GM23338 (cell line): ENCODE measurements at regions not wholly inside any gene's neighbourhood (a gene's known extent, or its start where the extent isn't known, plus 50 kb on each side); places are given as distances from the start of the nearest gene placed in this dataset.

ENCODE experiments used
- ATAC-seq: fragments of 200-7000 bp; cut with Tn5 transposase; 3 replicates; pipeline ENCODE4 v1.9.1; 2020
- DNase-seq: peaks from one replicate; pipeline ENCODE4 v3.0.0-alpha.2; 2015; ENCODE audit warnings: low spot score
- H2AFZ ChIP-seq: fragments of 200-600 bp; sonication (generic); 2 replicates; pipeline ENCODE4 v1.8.0; 2016; ENCODE audit warnings: antibody characterized with exemption, mild to moderate bottlenecking, moderate library complexity
- H3F3A ChIP-seq: fragments of 200-600 bp; sonication (generic); replicated peaks from 2 replicates; pipeline ENCODE4 v1.8.0; 2017; ENCODE audit warnings: antibody characterized with exemption, mixed run types, low read depth
- H3K27ac ChIP-seq: fragments of 200-600 bp; sonication (generic); 2 replicates; pipeline ENCODE4 v1.6.1; 2016; ENCODE audit warnings: low read depth
- H3K27me3 ChIP-seq: fragments of 200-600 bp; sonication (generic); 2 replicates; pipeline ENCODE4 v1.8.0; 2016; ENCODE audit warnings: mild to moderate bottlenecking, mixed run types, moderate library complexity; ENCODE audit not compliant: insufficient read depth
- H3K36me3 ChIP-seq: fragments of 200-600 bp; sonication (generic); 2 replicates; pipeline ENCODE4 v1.8.0; 2016; ENCODE audit warnings: mild to moderate bottlenecking; ENCODE audit not compliant: insufficient read depth
- H3K4me1 ChIP-seq: fragments of 200-600 bp; sonication (generic); 2 replicates; pipeline ENCODE4 v1.8.0; 2016; ENCODE audit warnings: mild to moderate bottlenecking, moderate library complexity; ENCODE audit not compliant: insufficient read depth
- H3K4me2 ChIP-seq: fragments of 200-600 bp; sonication (generic); 2 replicates; pipeline ENCODE4 v1.7.1; 2017; ENCODE audit warnings: mixed run types
- H3K4me3 ChIP-seq: fragments of 200-600 bp; sonication (generic); 2 replicates; pipeline ENCODE4 v1.6.1; 2016; ENCODE audit warnings: mixed run types
- H3K79me2 ChIP-seq: fragments of 200-600 bp; sonication (generic); replicated peaks from 2 replicates; pipeline ENCODE4 v1.8.0; 2017; ENCODE audit warnings: mild to moderate bottlenecking; ENCODE audit not compliant: insufficient read depth
- H3K9me2 ChIP-seq: fragments of 200-600 bp; sonication (generic); 2 replicates; pipeline ENCODE4 v1.8.0; 2017; ENCODE audit not compliant: insufficient read depth
- H4K20me1 ChIP-seq: fragments of 200-600 bp; sonication (generic); replicated peaks from 2 replicates; pipeline ENCODE4 v1.8.0; 2017; ENCODE audit warnings: mild to moderate bottlenecking; ENCODE audit not compliant: insufficient read depth
- H3K27ac Mint-ChIP-seq: 2 replicates; pipeline ENCODE4 v1.8.0; 2020; ENCODE audit warnings: inconsistent platforms, mild to moderate bottlenecking, moderate library complexity, mixed read lengths
- H3K27me3 Mint-ChIP-seq: 3 replicates; pipeline ENCODE4 v1.8.0; 2022; ENCODE audit warnings: low read depth, mild to moderate bottlenecking, moderate library complexity, mixed read lengths, inconsistent platforms; ENCODE audit not compliant: insufficient read depth, poor library complexity
- H3K36me3 Mint-ChIP-seq: 3 replicates; pipeline ENCODE4 v1.8.0; 2021; ENCODE audit warnings: low read depth, mild to moderate bottlenecking, inconsistent platforms, moderate library complexity, mixed read lengths
- H3K4me1 Mint-ChIP-seq: 3 replicates; pipeline ENCODE4 v1.8.0; 2020; ENCODE audit warnings: mild to moderate bottlenecking, inconsistent platforms, mixed read lengths
- H3K4me3 Mint-ChIP-seq: 3 replicates; pipeline ENCODE4 v1.8.0; 2021; ENCODE audit warnings: moderate library complexity, mild to moderate bottlenecking, inconsistent platforms, mixed read lengths
- H3K9me3 Mint-ChIP-seq: 3 replicates; pipeline ENCODE4 v1.8.0; 2020; ENCODE audit warnings: moderate library complexity, mild to moderate bottlenecking, inconsistent platforms, mixed read lengths
- CREB1 ChIP-seq: fragments of 250-450 bp; sonication (Bioruptor Pico); IDR thresholded peaks from 2 replicates; pipeline ENCODE4 v1.5.0; 2020; ENCODE audit warnings: low read depth, mild to moderate bottlenecking, moderate library complexity
- EZH2 ChIP-seq: fragments of 200-600 bp; sonication (generic); IDR thresholded peaks from one replicate; pipeline ENCODE4 v1.8.0; 2017; ENCODE audit warnings: antibody characterized with exemption, mild to moderate bottlenecking, low read depth; ENCODE audit not compliant: unreplicated experiment
- EZH2phosphoT487 ChIP-seq: fragments of 200-600 bp; sonication (generic); IDR thresholded peaks from one replicate; pipeline ENCODE4 v1.8.1; 2018; ENCODE audit warnings: antibody characterized with exemption; ENCODE audit not compliant: unreplicated experiment
- JUNB ChIP-seq: IDR thresholded peaks from one replicate; pipeline ENCODE4 v1.6.1; 2016; ENCODE audit warnings: antibody characterized with exemption; ENCODE audit not compliant: unreplicated experiment
- NANOG ChIP-seq: IDR thresholded peaks from 2 replicates; pipeline ENCODE4 v1.6.1; 2016; ENCODE audit warnings: antibody characterized with exemption, borderline replicate concordance
- POLR2AphosphoS5 ChIP-seq: IDR thresholded peaks from 2 replicates; pipeline ENCODE4 v1.6.1; 2016; ENCODE audit warnings: antibody characterized with exemption, low read depth
- STAT1 ChIP-seq: IDR thresholded peaks from one replicate; pipeline ENCODE4 v1.6.1; 2016; ENCODE audit warnings: antibody characterized with exemption; ENCODE audit not compliant: unreplicated experiment
- ZNF114 ChIP-seq: fragments of 250-450 bp; sonication (Bioruptor Pico); IDR thresholded peaks from 2 replicates; pipeline ENCODE4 v1.5.0; 2020; ENCODE audit warnings: mild to moderate bottlenecking, moderate library complexity
- ZNF331 ChIP-seq: fragments of 250-450 bp; sonication (Bioruptor Pico); IDR thresholded peaks from 2 replicates; pipeline ENCODE4 v1.5.0; 2020; ENCODE audit warnings: low read depth, mild to moderate bottlenecking, moderate library complexity
- TF ChIP-seq, protein P1 (sequence below): IDR thresholded peaks from 2 replicates; pipeline ENCODE4 v1.6.1; 2016; ENCODE audit warnings: antibody characterized with exemption
- TF ChIP-seq, protein P2 (sequence below): IDR thresholded peaks from one replicate; pipeline ENCODE4 v1.6.1; 2018; ENCODE audit warnings: antibody characterized with exemption; ENCODE audit not compliant: unreplicated experiment
- TF ChIP-seq, protein P3 (sequence below): fragments of 250-450 bp; sonication (Bioruptor Pico); IDR thresholded peaks from 2 replicates; pipeline ENCODE4 v1.5.0; 2020; ENCODE audit warnings: mild to moderate bottlenecking, moderate library complexity
- TF ChIP-seq, protein P4 (sequence below), 2 experiments: fragments of 200-600 bp in 1 of 2; sonication (generic) in 1 of 2; conservative IDR thresholded peaks; 2 replicates each; pipeline versions ENCODE4 v1.5.1 to v1.6.1; 2016 to 2017; ENCODE audit warnings: antibody characterized with exemption in 2 of 2, low read depth in 2 of 2, mild to moderate bottlenecking in 2 of 2, moderate library complexity in 1 of 2

DNA sequence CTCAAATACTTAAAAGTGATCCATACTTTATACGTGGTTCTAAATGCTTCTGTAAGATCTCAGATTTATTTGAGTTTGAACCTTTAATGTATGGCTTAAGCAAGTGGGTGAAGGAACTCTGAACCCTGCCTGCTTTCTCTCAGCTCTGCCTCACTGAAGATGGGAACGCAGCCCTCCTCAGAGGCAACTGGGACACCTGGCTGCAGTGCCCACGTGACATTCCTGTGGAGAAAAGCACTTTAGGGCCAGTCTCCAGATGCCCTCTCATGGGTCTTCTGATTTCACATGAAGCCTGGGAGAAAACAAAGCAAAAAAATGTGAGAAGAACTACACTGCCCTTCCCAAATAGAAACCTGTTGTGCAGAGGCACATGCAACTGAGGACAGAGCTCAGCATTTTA is 242.6 kb upstream of the ANKRD30A start:
- Histone ChIP-seq H4K20me1 (no peaks in the 10 kb centered on the region), H3K79me2 (no peaks in the 10 kb centered on the region), H3K27ac (no peak overlapping the region), H3K4me2 (no peak overlapping the region), H3K4me1 (no peaks in the 10 kb centered on the region), H3K4me3 (no peak overlapping the region), H3F3A (no peaks in the 10 kb centered on the region), H3K9me2 (no peaks in the 10 kb centered on the region), H3K27me3 (no peaks in the 10 kb centered on the region), H2AFZ (no peak overlapping the region), H3K36me3 (no peaks in the 10 kb centered on the region)
- Mint-ChIP-seq H3K4me1 (no peaks in the 10 kb centered on the region; the same call in 2 of the 3 replicates), H3K27me3 (peaks cover 3% of the 10 kb centered on the region), H3K36me3 (no peaks in the 10 kb centered on the region), H3K9me3 (peaks cover 12% of the 10 kb centered on the region; the same call in 2 of the 3 replicates), H3K4me3 (no peak overlapping the region), H3K27ac (no peak overlapping the region)
- TF ChIP-seq, protein P1, sequence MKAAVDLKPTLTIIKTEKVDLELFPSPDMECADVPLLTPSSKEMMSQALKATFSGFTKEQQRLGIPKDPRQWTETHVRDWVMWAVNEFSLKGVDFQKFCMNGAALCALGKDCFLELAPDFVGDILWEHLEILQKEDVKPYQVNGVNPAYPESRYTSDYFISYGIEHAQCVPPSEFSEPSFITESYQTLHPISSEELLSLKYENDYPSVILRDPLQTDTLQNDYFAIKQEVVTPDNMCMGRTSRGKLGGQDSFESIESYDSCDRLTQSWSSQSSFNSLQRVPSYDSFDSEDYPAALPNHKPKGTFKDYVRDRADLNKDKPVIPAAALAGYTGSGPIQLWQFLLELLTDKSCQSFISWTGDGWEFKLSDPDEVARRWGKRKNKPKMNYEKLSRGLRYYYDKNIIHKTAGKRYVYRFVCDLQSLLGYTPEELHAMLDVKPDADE = no peak
- no peak for TF ChIP-seq POLR2AphosphoS5
- no peak for TF ChIP-seq CREB1 (CRISPR knock-in tag)
- no peak for TF ChIP-seq EZH2
- TF ChIP-seq, protein P2, sequence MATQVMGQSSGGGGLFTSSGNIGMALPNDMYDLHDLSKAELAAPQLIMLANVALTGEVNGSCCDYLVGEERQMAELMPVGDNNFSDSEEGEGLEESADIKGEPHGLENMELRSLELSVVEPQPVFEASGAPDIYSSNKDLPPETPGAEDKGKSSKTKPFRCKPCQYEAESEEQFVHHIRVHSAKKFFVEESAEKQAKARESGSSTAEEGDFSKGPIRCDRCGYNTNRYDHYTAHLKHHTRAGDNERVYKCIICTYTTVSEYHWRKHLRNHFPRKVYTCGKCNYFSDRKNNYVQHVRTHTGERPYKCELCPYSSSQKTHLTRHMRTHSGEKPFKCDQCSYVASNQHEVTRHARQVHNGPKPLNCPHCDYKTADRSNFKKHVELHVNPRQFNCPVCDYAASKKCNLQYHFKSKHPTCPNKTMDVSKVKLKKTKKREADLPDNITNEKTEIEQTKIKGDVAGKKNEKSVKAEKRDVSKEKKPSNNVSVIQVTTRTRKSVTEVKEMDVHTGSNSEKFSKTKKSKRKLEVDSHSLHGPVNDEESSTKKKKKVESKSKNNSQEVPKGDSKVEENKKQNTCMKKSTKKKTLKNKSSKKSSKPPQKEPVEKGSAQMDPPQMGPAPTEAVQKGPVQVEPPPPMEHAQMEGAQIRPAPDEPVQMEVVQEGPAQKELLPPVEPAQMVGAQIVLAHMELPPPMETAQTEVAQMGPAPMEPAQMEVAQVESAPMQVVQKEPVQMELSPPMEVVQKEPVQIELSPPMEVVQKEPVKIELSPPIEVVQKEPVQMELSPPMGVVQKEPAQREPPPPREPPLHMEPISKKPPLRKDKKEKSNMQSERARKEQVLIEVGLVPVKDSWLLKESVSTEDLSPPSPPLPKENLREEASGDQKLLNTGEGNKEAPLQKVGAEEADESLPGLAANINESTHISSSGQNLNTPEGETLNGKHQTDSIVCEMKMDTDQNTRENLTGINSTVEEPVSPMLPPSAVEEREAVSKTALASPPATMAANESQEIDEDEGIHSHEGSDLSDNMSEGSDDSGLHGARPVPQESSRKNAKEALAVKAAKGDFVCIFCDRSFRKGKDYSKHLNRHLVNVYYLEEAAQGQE = no peak
- TF ChIP-seq, protein P3, sequence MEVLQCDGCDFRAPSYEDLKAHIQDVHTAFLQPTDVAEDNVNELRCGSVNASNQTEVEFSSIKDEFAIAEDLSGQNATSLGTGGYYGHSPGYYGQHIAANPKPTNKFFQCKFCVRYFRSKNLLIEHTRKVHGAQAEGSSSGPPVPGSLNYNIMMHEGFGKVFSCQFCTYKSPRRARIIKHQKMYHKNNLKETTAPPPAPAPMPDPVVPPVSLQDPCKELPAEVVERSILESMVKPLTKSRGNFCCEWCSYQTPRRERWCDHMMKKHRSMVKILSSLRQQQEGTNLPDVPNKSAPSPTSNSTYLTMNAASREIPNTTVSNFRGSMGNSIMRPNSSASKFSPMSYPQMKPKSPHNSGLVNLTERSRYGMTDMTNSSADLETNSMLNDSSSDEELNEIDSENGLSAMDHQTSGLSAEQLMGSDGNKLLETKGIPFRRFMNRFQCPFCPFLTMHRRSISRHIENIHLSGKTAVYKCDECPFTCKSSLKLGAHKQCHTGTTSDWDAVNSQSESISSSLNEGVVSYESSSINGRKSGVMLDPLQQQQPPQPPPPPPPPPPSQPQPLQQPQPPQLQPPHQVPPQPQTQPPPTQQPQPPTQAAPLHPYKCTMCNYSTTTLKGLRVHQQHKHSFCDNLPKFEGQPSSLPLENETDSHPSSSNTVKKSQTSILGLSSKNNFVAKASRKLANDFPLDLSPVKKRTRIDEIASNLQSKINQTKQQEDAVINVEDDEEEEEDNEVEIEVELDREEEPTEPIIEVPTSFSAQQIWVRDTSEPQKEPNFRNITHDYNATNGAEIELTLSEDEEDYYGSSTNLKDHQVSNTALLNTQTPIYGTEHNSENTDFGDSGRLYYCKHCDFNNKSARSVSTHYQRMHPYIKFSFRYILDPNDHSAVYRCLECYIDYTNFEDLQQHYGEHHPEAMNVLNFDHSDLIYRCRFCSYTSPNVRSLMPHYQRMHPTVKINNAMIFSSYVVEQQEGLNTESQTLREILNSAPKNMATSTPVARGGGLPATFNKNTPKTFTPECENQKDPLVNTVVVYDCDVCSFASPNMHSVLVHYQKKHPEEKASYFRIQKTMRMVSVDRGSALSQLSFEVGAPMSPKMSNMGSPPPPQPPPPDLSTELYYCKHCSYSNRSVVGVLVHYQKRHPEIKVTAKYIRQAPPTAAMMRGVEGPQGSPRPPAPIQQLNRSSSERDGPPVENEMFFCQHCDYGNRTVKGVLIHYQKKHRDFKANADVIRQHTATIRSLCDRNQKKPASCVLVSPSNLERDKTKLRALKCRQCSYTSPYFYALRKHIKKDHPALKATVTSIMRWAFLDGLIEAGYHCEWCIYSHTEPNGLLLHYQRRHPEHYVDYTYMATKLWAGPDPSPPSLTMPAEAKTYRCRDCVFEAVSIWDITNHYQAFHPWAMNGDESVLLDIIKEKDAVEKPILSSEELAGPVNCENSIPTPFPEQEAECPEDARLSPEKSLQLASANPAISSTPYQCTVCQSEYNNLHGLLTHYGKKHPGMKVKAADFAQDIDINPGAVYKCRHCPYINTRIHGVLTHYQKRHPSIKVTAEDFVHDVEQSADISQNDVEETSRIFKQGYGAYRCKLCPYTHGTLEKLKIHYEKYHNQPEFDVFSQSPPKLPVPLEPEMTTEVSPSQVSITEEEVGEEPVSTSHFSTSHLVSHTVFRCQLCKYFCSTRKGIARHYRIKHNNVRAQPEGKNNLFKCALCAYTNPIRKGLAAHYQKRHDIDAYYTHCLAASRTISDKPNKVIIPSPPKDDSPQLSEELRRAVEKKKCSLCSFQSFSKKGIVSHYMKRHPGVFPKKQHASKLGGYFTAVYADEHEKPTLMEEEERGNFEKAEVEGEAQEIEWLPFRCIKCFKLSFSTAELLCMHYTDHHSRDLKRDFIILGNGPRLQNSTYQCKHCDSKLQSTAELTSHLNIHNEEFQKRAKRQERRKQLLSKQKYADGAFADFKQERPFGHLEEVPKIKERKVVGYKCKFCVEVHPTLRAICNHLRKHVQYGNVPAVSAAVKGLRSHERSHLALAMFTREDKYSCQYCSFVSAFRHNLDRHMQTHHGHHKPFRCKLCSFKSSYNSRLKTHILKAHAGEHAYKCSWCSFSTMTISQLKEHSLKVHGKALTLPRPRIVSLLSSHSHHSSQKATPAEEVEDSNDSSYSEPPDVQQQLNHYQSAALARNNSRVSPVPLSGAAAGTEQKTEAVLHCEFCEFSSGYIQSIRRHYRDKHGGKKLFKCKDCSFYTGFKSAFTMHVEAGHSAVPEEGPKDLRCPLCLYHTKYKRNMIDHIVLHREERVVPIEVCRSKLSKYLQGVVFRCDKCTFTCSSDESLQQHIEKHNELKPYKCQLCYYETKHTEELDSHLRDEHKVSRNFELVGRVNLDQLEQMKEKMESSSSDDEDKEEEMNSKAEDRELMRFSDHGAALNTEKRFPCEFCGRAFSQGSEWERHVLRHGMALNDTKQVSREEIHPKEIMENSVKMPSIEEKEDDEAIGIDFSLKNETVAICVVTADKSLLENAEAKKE = no peak
- no peak for TF ChIP-seq ZNF114 (CRISPR knock-in tag)
- TF ChIP-seq JUNB = no peak
- TF ChIP-seq EZH2phosphoT487 = no peak
- no peak for TF ChIP-seq NANOG
- TF ChIP-seq STAT1 = no peak
- TF ChIP-seq, protein P4, sequence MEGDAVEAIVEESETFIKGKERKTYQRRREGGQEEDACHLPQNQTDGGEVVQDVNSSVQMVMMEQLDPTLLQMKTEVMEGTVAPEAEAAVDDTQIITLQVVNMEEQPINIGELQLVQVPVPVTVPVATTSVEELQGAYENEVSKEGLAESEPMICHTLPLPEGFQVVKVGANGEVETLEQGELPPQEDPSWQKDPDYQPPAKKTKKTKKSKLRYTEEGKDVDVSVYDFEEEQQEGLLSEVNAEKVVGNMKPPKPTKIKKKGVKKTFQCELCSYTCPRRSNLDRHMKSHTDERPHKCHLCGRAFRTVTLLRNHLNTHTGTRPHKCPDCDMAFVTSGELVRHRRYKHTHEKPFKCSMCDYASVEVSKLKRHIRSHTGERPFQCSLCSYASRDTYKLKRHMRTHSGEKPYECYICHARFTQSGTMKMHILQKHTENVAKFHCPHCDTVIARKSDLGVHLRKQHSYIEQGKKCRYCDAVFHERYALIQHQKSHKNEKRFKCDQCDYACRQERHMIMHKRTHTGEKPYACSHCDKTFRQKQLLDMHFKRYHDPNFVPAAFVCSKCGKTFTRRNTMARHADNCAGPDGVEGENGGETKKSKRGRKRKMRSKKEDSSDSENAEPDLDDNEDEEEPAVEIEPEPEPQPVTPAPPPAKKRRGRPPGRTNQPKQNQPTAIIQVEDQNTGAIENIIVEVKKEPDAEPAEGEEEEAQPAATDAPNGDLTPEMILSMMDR (conservative IDR thresholded peaks at IDR 0.05; ENCODE audit: low read depth in 2 of 2) = no peak
- no peak for TF ChIP-seq ZNF331 (CRISPR knock-in tag)
- ATAC-seq = no peak
- no peak for DNase-seq
